ENCODE measurements at regions not wholly inside any gene's neighbourhood (a gene's known extent, or its start where the extent isn't known, plus 50 kb on each side); places are given as distances from the start of the nearest gene placed in this dataset.

- TF ChIP-seq CTCF (IDR thresholded peaks at IDR 0.05): no peak
- TF ChIP-seq POLR2A (IDR thresholded peaks at IDR 0.05): no peak
- TF ChIP-seq POLR2AphosphoS5 (IDR thresholded peaks at IDR 0.05): no peak
Measured at GRCh38 chr2:133824869-133825268, 256.6 kb upstream of the NCKAP5 start.

Measured in gastroesophageal sphincter (tissue), 3 donors.